DOHH2 (cell line): ENCODE measurements at regions not wholly inside any gene's neighbourhood (a gene's known extent, or its start where the extent isn't known, plus 50 kb on each side); places are given as distances from the start of the nearest gene placed in this dataset.

Source experiments
- H3F3A ChIP-seq: fragments of 200-600 bp; sonication (generic), shearing (Covaris generic); 2 replicates; pipeline ENCODE4 v1.6.0; 2016; ENCODE audit warnings: antibody characterized with exemption, mild to moderate bottlenecking; ENCODE audit not compliant: control insufficient read depth, insufficient read depth
- H3K27ac ChIP-seq: fragments of 200-600 bp; sonication (generic); 2 replicates; pipeline ENCODE4 v1.5.1; 2014; ENCODE audit warnings: low read depth, mild to moderate bottlenecking, low read length, moderate library complexity
- H3K27me3 ChIP-seq: fragments of 200-600 bp; sonication (generic); 2 replicates; pipeline ENCODE4 v1.6.1; 2014; ENCODE audit warnings: mild to moderate bottlenecking, low read length, mixed read lengths; ENCODE audit not compliant: control insufficient read depth
- H3K36me3 ChIP-seq: fragments of 200-600 bp; sonication (generic); 2 replicates; pipeline ENCODE4 v1.6.1; 2014; ENCODE audit warnings: mild to moderate bottlenecking, low read length, moderate library complexity, mixed read lengths; ENCODE audit not compliant: control insufficient read depth
- H3K4me1 ChIP-seq: fragments of 200-600 bp; sonication (generic); 2 replicates; pipeline ENCODE4 v1.6.1; 2014; ENCODE audit warnings: mild to moderate bottlenecking, low read length, mixed read lengths; ENCODE audit not compliant: control insufficient read depth
- H3K4me2 ChIP-seq: fragments of 200-600 bp; sonication (generic); 2 replicates; pipeline ENCODE4 v1.6.0; 2014; ENCODE audit warnings: mild to moderate bottlenecking, low read length, moderate library complexity
- H3K4me3 ChIP-seq: fragments of 200-600 bp; sonication (generic); 2 replicates; pipeline ENCODE4 v1.5.1; 2014; ENCODE audit warnings: mild to moderate bottlenecking, low read length, mixed read lengths
- H3K79me2 ChIP-seq: fragments of 200-600 bp; sonication (generic); 2 replicates; pipeline ENCODE4 v1.6.1; 2014; ENCODE audit warnings: mild to moderate bottlenecking, low read length, mixed read lengths; ENCODE audit not compliant: control insufficient read depth
- H3K9me2 ChIP-seq: fragments of 200-600 bp; sonication (generic); replicated peaks from 2 replicates; pipeline ENCODE4 v1.6.1; 2014; ENCODE audit warnings: mild to moderate bottlenecking, low read length, mixed read lengths; ENCODE audit not compliant: control insufficient read depth
- H3K9me3 ChIP-seq: fragments of 200-600 bp; sonication (generic); 2 replicates; pipeline ENCODE4 v1.6.1; 2014; ENCODE audit warnings: antibody characterized with exemption, low read length, mixed read lengths; ENCODE audit not compliant: control insufficient read depth, insufficient read depth
- H4K20me1 ChIP-seq: fragments of 200-600 bp; sonication (generic); 2 replicates; pipeline ENCODE4 v1.6.0; 2014; ENCODE audit warnings: low read depth, mild to moderate bottlenecking, antibody characterized with exemption, low read length, moderate library complexity; ENCODE audit not compliant: control insufficient read depth, insufficient read depth
- CTCF ChIP-seq: fragments of 200-600 bp; sonication (generic); IDR thresholded peaks from one replicate; pipeline ENCODE4 v1.5.1; 2014; ENCODE audit warnings: antibody characterized with exemption, mild to moderate bottlenecking, low read depth, low read length; ENCODE audit not compliant: poor library complexity, severe bottlenecking
- EZH2phosphoT487 ChIP-seq: fragments of 200-600 bp; sonication (generic); IDR thresholded peaks from 2 replicates; pipeline ENCODE4 v1.6.1; 2017; ENCODE audit warnings: borderline replicate concordance, mild to moderate bottlenecking, antibody characterized with exemption, low read length, moderate library complexity, mixed read lengths

GRCh38 chr9:1920386-1920785 lies 94.8 kb upstream of the SMARCA2 start:
- H3K27me3 ChIP-seq = 0 out of 2 replicates have a peak, but pooled peaks cover 2% of the 10 kb centered on the region
- H3K4me2 ChIP-seq = no peak overlapping the region
- H3K9me3 ChIP-seq = no peaks in the 10 kb centered on the region
- no peaks in the 10 kb centered on the region for H3K36me3 ChIP-seq
- no peaks in the 10 kb centered on the region for H3K4me1 ChIP-seq
- no peaks in the 10 kb centered on the region for H3F3A ChIP-seq
- H3K79me2 ChIP-seq = no peaks in the 10 kb centered on the region
- no peak overlapping the region for H3K4me3 ChIP-seq
- H3K27ac ChIP-seq = no peak overlapping the region
- no peaks in the 10 kb centered on the region for H3K9me2 ChIP-seq
- no peak for TF ChIP-seq CTCF
- no peak for TF ChIP-seq EZH2phosphoT487
- no peaks in the 10 kb centered on the region for H4K20me1 ChIP-seq

GRCh38 chr9:1922026-1922425 lies 93.1 kb upstream of the SMARCA2 start:
- Histone ChIP-seq H4K20me1 (no peaks in the 10 kb centered on the region), H3K4me2 (no peak overlapping the region), H3K9me2 (no peaks in the 10 kb centered on the region), H3K4me3 (no peak overlapping the region), H3F3A (no peaks in the 10 kb centered on the region), H3K27me3 (0 out of 2 replicates have a peak, but pooled peaks cover 2% of the 10 kb centered on the region), H3K4me1 (no peaks in the 10 kb centered on the region), H3K79me2 (no peaks in the 10 kb centered on the region), H3K27ac (no peak overlapping the region), H3K36me3 (no peaks in the 10 kb centered on the region), H3K9me3 (no peaks in the 10 kb centered on the region)
- no peak for TF ChIP-seq EZH2phosphoT487
- TF ChIP-seq CTCF = no peak

GRCh38 chr9:1927546-1927945 lies 87.6 kb upstream of the SMARCA2 start:
- H3K9me2 ChIP-seq = no peaks in the 10 kb centered on the region
- H3F3A ChIP-seq = no peaks in the 10 kb centered on the region
- no peak overlapping the region for H3K4me3 ChIP-seq
- H3K27ac ChIP-seq = no peak overlapping the region
- H3K4me1 ChIP-seq = no peaks in the 10 kb centered on the region
- no peak for TF ChIP-seq CTCF
- H3K9me3 ChIP-seq = no peaks in the 10 kb centered on the region
- peaks cover 4% of the 10 kb centered on the region; the same call in 1 of the 2 replicates for H3K27me3 ChIP-seq
- H3K36me3 ChIP-seq = no peaks in the 10 kb centered on the region
- H3K4me2 ChIP-seq = no peak overlapping the region
- no peaks in the 10 kb centered on the region for H3K79me2 ChIP-seq
- no peaks in the 10 kb centered on the region for H4K20me1 ChIP-seq

GRCh38 chr9:1929134-1929533 lies 86.0 kb upstream of the SMARCA2 start:
- H3K9me3 ChIP-seq = no peaks in the 10 kb centered on the region
- H3K27ac ChIP-seq = no peak overlapping the region
- H3K4me3 ChIP-seq = no peak overlapping the region

More at GRCh38 chr9:1929134-1929533, 86.0 kb upstream of the SMARCA2 start:
- Histone ChIP-seq H3K27me3 (peaks cover 4% of the 10 kb centered on the region; the same call in 1 of the 2 replicates), H3F3A (no peaks in the 10 kb centered on the region), H3K4me2 (no peak overlapping the region), H3K4me1 (no peaks in the 10 kb centered on the region), H4K20me1 (no peaks in the 10 kb centered on the region), H3K79me2 (no peaks in the 10 kb centered on the region), H3K36me3 (no peaks in the 10 kb centered on the region), H3K9me2 (no peaks in the 10 kb centered on the region)
- TF ChIP-seq CTCF (no peak), EZH2phosphoT487 (no peak)
